ENCODE measurements at regions not wholly inside any gene's neighbourhood (a gene's known extent, or its start where the extent isn't known, plus 50 kb on each side); places are given as distances from the start of the nearest gene placed in this dataset.

GRCh38 chr6:154926366-154926765 is 68.7 kb upstream of the TIAM2 start:
- Histone ChIP-seq H3K9me3 (replicated peaks; ENCODE audit: control insufficient read depth, insufficient read depth, low read length) (no peaks in the 10 kb centered on the region), H3K27ac (ENCODE audit: insufficient read depth, low read depth, low read length) (no peak overlapping the region), H3K36me3 (ENCODE audit: control insufficient read depth in 2 of 2, extremely low read depth in 1 of 2, insufficient read depth in 2 of 2, low read length in 2 of 2) (no peaks in the 10 kb centered on the region), H4K20me1 (replicated peaks; ENCODE audit: control insufficient read depth, extremely low read depth, insufficient read depth, low read length) (no peaks in the 10 kb centered on the region), H3K79me2 (ENCODE audit: control insufficient read depth, insufficient read depth, low read length) (no peaks in the 10 kb centered on the region), H3K4me2 (ENCODE audit: insufficient read depth, low read length) (no peak overlapping the region), H3K4me3 (replicated peaks in 1 of 3; ENCODE audit: insufficient read depth in 1 of 3, low read depth in 1 of 3, low read length in 3 of 3) (no peak overlapping the region), H3K9me1 (replicated peaks; ENCODE audit: control insufficient read depth, extremely low read depth, insufficient read depth, low read length) (no peaks in the 10 kb centered on the region), H3K27me3 (ENCODE audit: control insufficient read depth in 2 of 2, insufficient read depth in 2 of 2, low read length in 2 of 2) (no peaks in the 10 kb centered on the region), H3K4me1 (ENCODE audit: control insufficient read depth, extremely low read depth, insufficient read depth, low read length) (peaks cover 7% of the 10 kb centered on the region), H2AFZ (ENCODE audit: low read depth, low read length) (no peak overlapping the region), H3K9ac (replicated peaks; ENCODE audit: extremely low read depth, insufficient read depth, low read length) (no peak overlapping the region)
- intact Hi-C loops (cut with micrococcal nuclease) (loop anchor here (5.0 kb wide), 1 partner anchor 774 kb away; no protein-coding TSS in a partner anchor), dilution Hi-C loops (cut with MboI; ENCODE audit: extremely low pct_ligation_motif_present, low sequenced_read_pairs) (no loop called here)
- POLR2A ChIA-PET: no interaction called here
- CTCF ChIA-PET: interaction anchor here (0.8 to 8.3 kb wide), 10 partner anchors 48 to 391 kb away, joined by 3 to 167 read pairs (median 8); no protein-coding TSS in a partner anchor
- TF ChIP-seq MAX (IDR thresholded peaks at IDR 0.05; ENCODE audit: insufficient read depth, insufficient read length) (no peak), EZH2 (IDR thresholded peaks at IDR 0.05; ENCODE audit: borderline replicate concordance, low read depth, low read length, severe bottlenecking) (no peak), JUN (IDR thresholded peaks at IDR 0.05; ENCODE audit: borderline replicate concordance, insufficient read depth, insufficient read length, low read depth) (no peak), POLR2AphosphoS5 (IDR thresholded peaks at IDR 0.05; ENCODE audit: insufficient read depth, low read depth, low read length) (no peak), POLR2A (IDR thresholded peaks at IDR 0.05; ENCODE audit: low read depth, low read length) (no peak), GATA2 (IDR thresholded peaks at IDR 0.05; ENCODE audit: insufficient read depth, insufficient read length, low read depth, low read length) (no peak), FOS (IDR thresholded peaks at IDR 0.05; ENCODE audit: borderline replicate concordance, insufficient read depth, low read length) (no peak), MYC (IDR thresholded peaks at IDR 0.05; ENCODE audit: low read depth, low read length) (no peak)
- TF ChIP-seq, protein P1, sequence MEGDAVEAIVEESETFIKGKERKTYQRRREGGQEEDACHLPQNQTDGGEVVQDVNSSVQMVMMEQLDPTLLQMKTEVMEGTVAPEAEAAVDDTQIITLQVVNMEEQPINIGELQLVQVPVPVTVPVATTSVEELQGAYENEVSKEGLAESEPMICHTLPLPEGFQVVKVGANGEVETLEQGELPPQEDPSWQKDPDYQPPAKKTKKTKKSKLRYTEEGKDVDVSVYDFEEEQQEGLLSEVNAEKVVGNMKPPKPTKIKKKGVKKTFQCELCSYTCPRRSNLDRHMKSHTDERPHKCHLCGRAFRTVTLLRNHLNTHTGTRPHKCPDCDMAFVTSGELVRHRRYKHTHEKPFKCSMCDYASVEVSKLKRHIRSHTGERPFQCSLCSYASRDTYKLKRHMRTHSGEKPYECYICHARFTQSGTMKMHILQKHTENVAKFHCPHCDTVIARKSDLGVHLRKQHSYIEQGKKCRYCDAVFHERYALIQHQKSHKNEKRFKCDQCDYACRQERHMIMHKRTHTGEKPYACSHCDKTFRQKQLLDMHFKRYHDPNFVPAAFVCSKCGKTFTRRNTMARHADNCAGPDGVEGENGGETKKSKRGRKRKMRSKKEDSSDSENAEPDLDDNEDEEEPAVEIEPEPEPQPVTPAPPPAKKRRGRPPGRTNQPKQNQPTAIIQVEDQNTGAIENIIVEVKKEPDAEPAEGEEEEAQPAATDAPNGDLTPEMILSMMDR (IDR thresholded peaks at IDR 0.05; ENCODE audit: extremely low read depth in 1 of 2, insufficient read depth in 1 of 2, low read depth in 1 of 2, low read length in 2 of 2): no peak
- no TSS peak for BruUV-seq (replicated peaks)
- peak; percentile 56 for DNase-seq (ENCODE audit: low read depth, low spot score)
- FAIRE-seq: no peak
